ENCODE measurements at regions not wholly inside any gene's neighbourhood (a gene's known extent, or its start where the extent isn't known, plus 50 kb on each side); places are given as distances from the start of the nearest gene placed in this dataset.

- no peaks in the 10 kb centered on the region for H3K36me3 ChIP-seq (ENCODE audit: control insufficient read depth, insufficient read depth, low read length)
- no peak for DNase-seq (ENCODE audit: extremely low read depth, insufficient read length)
- no peak for TF ChIP-seq CTCF (IDR thresholded peaks at IDR 0.05; ENCODE audit: insufficient read depth, low read length, poor library complexity, severe bottlenecking)
- H3K4me3 ChIP-seq (replicated peaks; ENCODE audit: low read depth, low read length): no peak overlapping the region
- H3K27me3 ChIP-seq (replicated peaks; ENCODE audit: control insufficient read depth, insufficient read depth, low read length): no peaks in the 10 kb centered on the region
Observed at GRCh38 chr13:23995283-23996073, 98.2 kb upstream of the C1QTNF9B start.

- no peak for TF ChIP-seq CTCF (IDR thresholded peaks at IDR 0.05; ENCODE audit: insufficient read depth, low read length, poor library complexity, severe bottlenecking)
- no peaks in the 10 kb centered on the region for H3K36me3 ChIP-seq (ENCODE audit: control insufficient read depth, insufficient read depth, low read length)
- no peak overlapping the region for H3K4me3 ChIP-seq (replicated peaks; ENCODE audit: low read depth, low read length)
- H3K27me3 ChIP-seq (replicated peaks; ENCODE audit: control insufficient read depth, insufficient read depth, low read length): no peaks in the 10 kb centered on the region
- no peak for DNase-seq (ENCODE audit: extremely low read depth, insufficient read length)
Observed at GRCh38 chr13:23996456-23996855, 99.2 kb upstream of the C1QTNF9B start.

DNA sequence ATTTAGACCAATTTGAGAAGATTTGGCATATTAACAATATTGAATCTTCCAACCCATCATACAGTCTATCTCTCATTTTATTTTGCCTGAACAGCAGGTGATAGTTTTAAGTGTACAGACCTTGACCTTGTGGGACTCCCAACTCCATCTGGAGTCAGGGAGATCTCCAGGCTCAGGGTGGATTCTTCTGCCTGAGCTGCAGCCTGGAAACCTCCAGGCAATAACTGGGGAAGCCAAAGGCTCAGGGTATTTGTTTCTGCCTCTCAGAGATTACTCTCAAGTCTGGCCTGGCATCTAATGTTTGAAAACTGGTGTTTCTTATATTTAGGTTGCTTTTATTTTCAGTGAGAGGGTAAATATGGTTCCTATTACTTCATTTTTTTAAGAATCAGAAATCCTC is 102.1 kb upstream of the C1QTNF9B start:
- Histone ChIP-seq H3K4me3 (replicated peaks; ENCODE audit: low read depth, low read length) (no peak overlapping the region), H3K27me3 (replicated peaks; ENCODE audit: control insufficient read depth, insufficient read depth, low read length) (no peaks in the 10 kb centered on the region; the same call in 1 of the 2 replicates), H3K36me3 (ENCODE audit: control insufficient read depth, insufficient read depth, low read length) (no peaks in the 10 kb centered on the region)
- no peak for DNase-seq (ENCODE audit: extremely low read depth, insufficient read length)
- TF ChIP-seq CTCF (IDR thresholded peaks at IDR 0.05; ENCODE audit: insufficient read depth, low read length, poor library complexity, severe bottlenecking): no peak

GRCh38 chr13:24002206-24002815 is 105.0 kb upstream of the C1QTNF9B start:
- Histone ChIP-seq H3K4me3 (replicated peaks; ENCODE audit: low read depth, low read length) (no peak overlapping the region), H3K36me3 (ENCODE audit: control insufficient read depth, insufficient read depth, low read length) (no peaks in the 10 kb centered on the region), H3K27me3 (replicated peaks; ENCODE audit: control insufficient read depth, insufficient read depth, low read length) (no peaks in the 10 kb centered on the region; the same call in 1 of the 2 replicates)
- no peak for DNase-seq (ENCODE audit: extremely low read depth, insufficient read length)
- TF ChIP-seq CTCF (IDR thresholded peaks at IDR 0.05; ENCODE audit: insufficient read depth, low read length, poor library complexity, severe bottlenecking): no peak

DNA sequence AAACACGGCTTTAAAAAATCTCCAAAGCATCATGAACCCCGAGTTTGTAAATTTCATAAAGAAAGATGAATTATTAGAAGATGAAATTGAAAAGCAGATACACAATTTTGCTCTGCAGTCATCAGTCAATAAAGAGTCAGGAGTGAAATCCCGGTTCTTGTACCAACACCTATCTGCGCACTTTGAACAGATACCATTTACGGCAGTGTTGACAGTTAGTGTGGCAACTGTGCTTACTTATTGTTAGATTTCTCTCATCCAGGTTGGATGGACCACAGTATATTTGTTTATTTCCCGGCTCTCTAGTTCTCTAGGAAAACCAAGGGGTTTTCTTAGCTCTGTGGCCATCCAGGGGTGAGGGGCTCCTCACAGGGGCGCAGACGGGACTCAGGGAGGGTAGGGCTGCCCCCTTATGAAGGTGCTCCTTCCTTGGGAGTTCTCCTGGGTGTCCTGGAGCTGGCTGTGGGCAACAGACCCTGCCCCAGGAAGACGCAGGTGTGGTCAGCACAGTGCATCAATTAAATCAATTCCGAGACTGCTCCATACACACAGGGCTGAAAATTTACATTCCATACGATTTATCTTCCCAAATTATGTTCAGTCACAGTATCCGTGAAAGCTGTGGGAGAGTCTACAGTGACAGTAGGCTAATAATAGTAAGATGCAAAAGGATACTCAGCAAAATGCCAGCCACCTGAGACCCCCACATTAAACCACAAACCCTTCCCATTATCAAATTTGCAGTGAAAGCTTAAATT is 107.0 kb upstream of the C1QTNF9B start:
- peaks cover 1% of the 10 kb centered on the region; the same call in 1 of the 2 replicates for H3K27me3 ChIP-seq (replicated peaks; ENCODE audit: control insufficient read depth, insufficient read depth, low read length)
- H3K4me3 ChIP-seq (replicated peaks; ENCODE audit: low read depth, low read length): no peak overlapping the region
- no peak for DNase-seq (ENCODE audit: extremely low read depth, insufficient read length)
- H3K36me3 ChIP-seq (ENCODE audit: control insufficient read depth, insufficient read depth, low read length): no peaks in the 10 kb centered on the region
- TF ChIP-seq CTCF (IDR thresholded peaks at IDR 0.05; ENCODE audit: insufficient read depth, low read length, poor library complexity, severe bottlenecking): no peak
